Stomach (tissue), 8 donors: ENCODE measurements at regions not wholly inside any gene's neighbourhood (a gene's known extent, or its start where the extent isn't known, plus 50 kb on each side); places are given as distances from the start of the nearest gene placed in this dataset.

Experiments
- DNase-seq, 2 donors: peaks; one replicate each; pipeline versions ENCODE4 v3.0.0 to v3.0.0-alpha.2; 2013 to 2019
- H3K27ac ChIP-seq, 5 donors: fragments of 200-600 bp in 4 of 5; sonication (generic) in 4 of 5; one replicate each; pipeline ENCODE4 v1.5.1; 2013 to 2019; ENCODE audit warnings: mild to moderate bottlenecking in 1 of 5, moderate library complexity in 1 of 5
- H3K27me3 ChIP-seq, 3 donors: fragments of 200-600 bp; sonication (generic); one replicate each; pipeline ENCODE4 v1.5.1; 2017 to 2019; ENCODE audit warnings: mixed run types in 1 of 3
- H3K36me3 ChIP-seq, 4 donors: fragments of 200-600 bp; sonication (generic); 1 replicate in 3 of 4; 2 replicates in 1 of 4; pipeline ENCODE4 v1.5.1; 2016 to 2019
- H3K4me1 ChIP-seq, 4 donors: fragments of 200-600 bp; sonication (generic); one replicate each; pipeline ENCODE4 v1.5.1; 2016 to 2019
- H3K4me3 ChIP-seq, 4 donors: fragments of 200-600 bp; sonication (generic) in 3 of 4; one replicate each; pipeline ENCODE4 v1.5.1; 2016 to 2019; ENCODE audit warnings: mild to moderate bottlenecking in 1 of 4
- H3K9me3 ChIP-seq, 4 donors: fragments of 200-600 bp; sonication (generic); one replicate each; pipeline ENCODE4 v1.5.1; 2016 to 2019
- CTCF ChIP-seq, 7 experiments: fragments of 450-650 bp in 4 of 7; fragments of 200-600 bp in 3 of 7; sonication (generic) in 3 of 7; IDR thresholded peaks; one replicate each; pipeline ENCODE4 v1.5.1; 2016 to 2019; ENCODE audit warnings: antibody characterized with exemption in 7 of 7, control low read depth in 2 of 7, mild to moderate bottlenecking in 1 of 7
- EP300 ChIP-seq: sonication (generic); formaldehyde crosslinking; IDR thresholded peaks from one replicate; pipeline ENCODE4 v1.6.1; 2017; ENCODE audit warnings: antibody characterized with exemption
- POLR2A ChIP-seq, 4 donors: fragments of 450-650 bp; IDR thresholded peaks; one replicate each; pipeline ENCODE4 v1.6.1; 2016; ENCODE audit warnings: antibody characterized with exemption in 4 of 4, control low read depth in 2 of 4, mild to moderate bottlenecking in 1 of 4, moderate library complexity in 1 of 4
- POLR2AphosphoS5 ChIP-seq, 3 donors: sonication (generic); formaldehyde crosslinking; IDR thresholded peaks; one replicate each; pipeline ENCODE4 v1.6.1; 2016; ENCODE audit warnings: antibody characterized with exemption in 3 of 3
- WGBS, 5 donors: extraction: QIAGEN DNeasy Blood & Tissue Kit in 3 of 5; methylation state at CpG; one replicate each; pipeline versions ENCODE4 v1.1.5 to v1.1.7; 2013 to 2018; 5-methylcytosine and 5-hydroxymethylcytosine counted together
- intact Hi-C: fragments of 100-400 bp; cut with DNase I; formaldehyde crosslinking; loops from one replicate; pipeline ENCODE4 v1.15.1; 2023; ENCODE audit warnings: low total_unique reads
- donor health status: healthy with polysubstance abuse.
- donor health status: Bipolar disorder and iron deficiency.
- donor health status: healthy.

- intact Hi-C loops = no loop called here
- Histone ChIP-seq H3K27me3 (no peaks in the 10 kb centered on the region), H3K36me3 (no peaks in the 10 kb centered on the region), H3K9me3 (no peaks in the 10 kb centered on the region), H3K4me3 (no peak overlapping the region), H3K4me1 (peaks cover 0 to 33% (median 13%) of the 10 kb centered on the region in 4 donors), H3K27ac (peak overlapping the region in 4 of 5 donors; percentile 65 to 82 (median 72))
- 4 to 9% (median 7%) methylated on average over 5 of the region's 5 CpGs for WGBS, 5 donors
- peak in 2 of 3 donors; percentile 24 to 75 for TF ChIP-seq POLR2AphosphoS5 (IDR thresholded peaks at IDR 0.05)
- no peak for TF ChIP-seq POLR2A (IDR thresholded peaks at IDR 0.05)
- DNase-seq = peak; percentile 85 to 92
These were observed 166.1 kb upstream of the E2F7 start for GRCh38 chr12:77231501-77231918.

GRCh38 chr12:77229640-77230442 is 164.5 kb upstream of the E2F7 start:
- Histone ChIP-seq H3K4me1 (peaks cover 0 to 33% (median 13%) of the 10 kb centered on the region in 4 donors), H3K9me3 (no peaks in the 10 kb centered on the region), H3K36me3 (no peaks in the 10 kb centered on the region), H3K27me3 (no peaks in the 10 kb centered on the region), H3K4me3 (peak overlapping the region in 1 of 4 donors; percentile 36), H3K27ac (no peak overlapping the region)
- TF ChIP-seq CTCF (IDR thresholded peaks at IDR 0.05) (no peak), EP300 (no peak), POLR2AphosphoS5 (IDR thresholded peaks at IDR 0.05) (no peak), POLR2A (IDR thresholded peaks at IDR 0.05) (no peak)
- peak in 1 of 2 donors; percentile 16 for DNase-seq
- 7 to 28% (median 16%) methylated on average over 6 of the region's 6 CpGs for WGBS, 5 donors
- intact Hi-C loops = no loop called here

GRCh38 chr12:77228376-77228775 is 163.0 kb upstream of the E2F7 start:
- Histone ChIP-seq H3K9me3 (no peaks in the 10 kb centered on the region), H3K4me3 (no peak overlapping the region), H3K4me1 (peaks cover 0 to 33% (median 13%) of the 10 kb centered on the region in 4 donors), H3K27me3 (no peaks in the 10 kb centered on the region), H3K27ac (no peak overlapping the region), H3K36me3 (no peaks in the 10 kb centered on the region)
- no peak for TF ChIP-seq POLR2A (IDR thresholded peaks at IDR 0.05)
- no peak for TF ChIP-seq CTCF (IDR thresholded peaks at IDR 0.05)
- no peak for TF ChIP-seq EP300
- intact Hi-C loops = no loop called here
- no peak for DNase-seq
- 92 to 94% (median 93%) methylated on average over 1 of the region's 1 CpG for WGBS, 5 donors

GRCh38 chr12:77226368-77226767 is 161.0 kb upstream of the E2F7 start:
- WGBS, 5 donors = 89 to 100% (median 97%) methylated on average over 1 of the region's 1 CpG
- TF ChIP-seq EP300 = no peak
- no peak for TF ChIP-seq POLR2A (IDR thresholded peaks at IDR 0.05)
- TF ChIP-seq CTCF (IDR thresholded peaks at IDR 0.05) = no peak
- no peak for TF ChIP-seq POLR2AphosphoS5 (IDR thresholded peaks at IDR 0.05)
- Histone ChIP-seq H3K4me3 (no peak overlapping the region), H3K9me3 (no peaks in the 10 kb centered on the region), H3K27ac (no peak overlapping the region), H3K36me3 (no peaks in the 10 kb centered on the region), H3K27me3 (no peaks in the 10 kb centered on the region), H3K4me1 (peaks cover 0 to 25% (median 9%) of the 10 kb centered on the region in 4 donors)
- no peak for DNase-seq
- intact Hi-C loops = no loop called here

GRCh38 chr12:77225373-77225772 is 160.0 kb upstream of the E2F7 start:
- Histone ChIP-seq H3K36me3 (no peaks in the 10 kb centered on the region), H3K27me3 (no peaks in the 10 kb centered on the region), H3K4me3 (no peak overlapping the region), H3K4me1 (peaks cover 0 to 17% (median 2%) of the 10 kb centered on the region in 4 donors), H3K27ac (no peak overlapping the region), H3K9me3 (no peaks in the 10 kb centered on the region)
- no peak for DNase-seq
- TF ChIP-seq POLR2AphosphoS5 (IDR thresholded peaks at IDR 0.05) (no peak), POLR2A (IDR thresholded peaks at IDR 0.05) (no peak), CTCF (IDR thresholded peaks at IDR 0.05) (no peak), EP300 (no peak)
- 87 to 92% (median 87%) methylated on average over 4 of the region's 4 CpGs for WGBS, 5 donors
- intact Hi-C loops = no loop called here
